Spleen (tissue), 11 donors: ENCODE measurements at regions not wholly inside any gene's neighbourhood (a gene's known extent, or its start where the extent isn't known, plus 50 kb on each side); places are given as distances from the start of the nearest gene placed in this dataset.
"Not testable (repeated sequence)": the region's sequence is repeated elsewhere in the genome, so short reads cannot be mapped to it uniquely, and the experiment has no call there.

Source experiments
- DNase-seq: peaks from one replicate; pipeline ENCODE4 v3.0.0-alpha.2; 2020
- H3K27ac ChIP-seq, 8 donors: fragments of 200-600 bp; sonication (generic) in 7 of 8; 1 replicate in 4 of 8; 2 replicates in 4 of 8; pipeline versions ENCODE4 v1.5.0 to v1.8.0; 2016 to 2021; ENCODE audit warnings: inconsistent platforms in 4 of 8, mild to moderate bottlenecking in 4 of 8, moderate library complexity in 1 of 8
- H3K27me3 ChIP-seq, 7 donors: fragments of 200-600 bp; sonication (generic) in 6 of 7; replicated peaks in 1 of 7; 1 replicate in 4 of 7; 2 replicates in 3 of 7; pipeline versions ENCODE4 v1.5.0 to v1.8.0; 2016 to 2021; ENCODE audit warnings: inconsistent platforms in 3 of 7, mild to moderate bottlenecking in 1 of 7
- H3K36me3 ChIP-seq, 6 donors: fragments of 200-600 bp; sonication (generic) in 5 of 6; 1 replicate in 4 of 6; 2 replicates in 2 of 6; pipeline versions ENCODE4 v1.5.0 to v1.8.0; 2016 to 2021; ENCODE audit warnings: inconsistent platforms in 2 of 6
- H3K4me1 ChIP-seq, 6 donors: fragments of 200-600 bp; sonication (generic) in 5 of 6; 1 replicate in 3 of 6; 2 replicates in 3 of 6; pipeline versions ENCODE4 v1.5.0 to v1.8.0; 2016 to 2021; ENCODE audit warnings: inconsistent platforms in 3 of 6
- H3K4me3 ChIP-seq, 8 donors: fragments of 200-600 bp; sonication (generic) in 7 of 8; 1 replicate in 4 of 8; 2 replicates in 4 of 8; pipeline versions ENCODE4 v1.5.0 to v1.8.0; 2016 to 2021; ENCODE audit warnings: inconsistent platforms in 4 of 8, mild to moderate bottlenecking in 4 of 8, moderate library complexity in 2 of 8
- H3K9me3 ChIP-seq, 8 donors: fragments of 200-600 bp; sonication (generic) in 7 of 8; 1 replicate in 4 of 8; 2 replicates in 4 of 8; pipeline versions ENCODE4 v1.5.0 to v1.8.0; 2016 to 2021; ENCODE audit warnings: inconsistent platforms in 4 of 8
- CTCF ChIP-seq, 11 experiments: fragments of 200-600 bp in 7 of 11; fragments of 450-650 bp in 4 of 11; sonication (generic) in 4 of 11; IDR thresholded peaks in 8 of 11; conservative IDR thresholded peaks in 3 of 11; 1 replicate in 7 of 11; 2 replicates in 4 of 11; pipeline versions ENCODE4 v1.4.0 to v1.8.0; 2016 to 2021; ENCODE audit warnings: antibody characterized with exemption in 11 of 11, inconsistent platforms in 4 of 11, mild to moderate bottlenecking in 1 of 11
- POLR2A ChIP-seq, 3 donors: fragments of 450-650 bp; IDR thresholded peaks; one replicate each; pipeline ENCODE4 v1.5.1; 2017; ENCODE audit warnings: antibody characterized with exemption in 3 of 3, mild to moderate bottlenecking in 1 of 3
- POLR2AphosphoS5 ChIP-seq, 3 donors: sonication (generic); formaldehyde crosslinking; IDR thresholded peaks; one replicate each; pipeline ENCODE4 v1.5.1; 2017; ENCODE audit warnings: antibody characterized with exemption in 3 of 3
- WGBS, 5 donors: extraction: QIAGEN DNeasy Blood & Tissue Kit in 3 of 5; methylation state at CpG; one replicate each; pipeline versions ENCODE4 v1.1.5 to v1.1.7; 2013 to 2018; 5-methylcytosine and 5-hydroxymethylcytosine counted together
- intact Hi-C: fragments of 100-400 bp; cut with DNase I; formaldehyde crosslinking; loops from one replicate; pipeline ENCODE4 v1.15.0; 2023; ENCODE audit warnings: low total_unique reads
- donor health status: healthy with polysubstance abuse.
- donor health status: DM: no; HTN: no; CAD: no; lungs with moderate emphysema.
- donor health status: DM: no; HTN: no; CAD: no.
- donor health status: Bipolar disorder and iron deficiency.
- donor health status: healthy.
- donor health status: DM: no; HTN: no; CAD: no.
- donor health status: DM: yes; HTN: yes; CAD: no.

- no peak overlapping the region for H3K27ac ChIP-seq
- no peak overlapping the region for H3K4me3 ChIP-seq
- TF ChIP-seq POLR2AphosphoS5 (IDR thresholded peaks at IDR 0.05) (no peak), CTCF (IDR thresholded peaks at IDR 0.05 in 8 of 11, conservative IDR thresholded peaks at IDR 0.05 in 3 of 11) (no peak), POLR2A (IDR thresholded peaks at IDR 0.05) (no peak)
- intact Hi-C loops: no loop called here
- WGBS, 5 donors: 62 to 69% (median 67%) methylated on average over 8 of the region's 8 CpGs
- H3K4me1 ChIP-seq: no peaks in the 10 kb centered on the region
- no peaks in the 10 kb centered on the region for H3K27me3 ChIP-seq
- H3K36me3 ChIP-seq: no peaks in the 10 kb centered on the region
- DNase-seq: no peak
- H3K9me3 ChIP-seq: peaks cover 0 to 29% (median 6%) of the 10 kb centered on the region in 8 donors
Measured at GRCh38 chr4:187128976-187129375, 405.3 kb upstream of the FAT1 start.

- 70 to 86% (median 83%) methylated on average over 1 of the region's 1 CpG for WGBS, 5 donors
- intact Hi-C loops, H3K27ac ChIP-seq, H3K36me3 ChIP-seq, H3K4me3 ChIP-seq, H3K4me1 ChIP-seq, DNase-seq, H3K27me3 ChIP-seq: not testable (repeated sequence)
- H3K9me3 ChIP-seq: peaks cover 0 to 19% (median 4%) of the 10 kb centered on the region in 8 donors
Measured at GRCh38 chr4:187131826-187132225, 408.2 kb upstream of the FAT1 start.

- H3K4me3 ChIP-seq: no peak overlapping the region
- no peak for TF ChIP-seq POLR2AphosphoS5 (IDR thresholded peaks at IDR 0.05)
- no peak for TF ChIP-seq CTCF (IDR thresholded peaks at IDR 0.05 in 8 of 11, conservative IDR thresholded peaks at IDR 0.05 in 3 of 11)
- no peak for TF ChIP-seq POLR2A (IDR thresholded peaks at IDR 0.05)
- H3K4me1 ChIP-seq: no peaks in the 10 kb centered on the region
- DNase-seq: no peak
- no peak overlapping the region for H3K27ac ChIP-seq
- WGBS, 5 donors: 85 to 95% (median 91%) methylated on average over 6 of the region's 6 CpGs
- peaks cover 0 to under 1% (median 0%) of the 10 kb centered on the region in 8 donors for H3K9me3 ChIP-seq
- no peaks in the 10 kb centered on the region for H3K36me3 ChIP-seq
- H3K27me3 ChIP-seq: no peaks in the 10 kb centered on the region
- intact Hi-C loops: no loop called here
Measured at GRCh38 chr4:187135878-187136277, 412.2 kb upstream of the FAT1 start.

GRCh38 chr4:187139141-187139540 lies 415.5 kb upstream of the FAT1 start:
- 84 to 94% (median 89%) methylated on average over 4 of the region's 4 CpGs for WGBS, 5 donors
- H3K4me3 ChIP-seq: no peak overlapping the region
- no peaks in the 10 kb centered on the region for H3K9me3 ChIP-seq
- no peaks in the 10 kb centered on the region for H3K4me1 ChIP-seq
- no peak overlapping the region for H3K27ac ChIP-seq
- H3K36me3 ChIP-seq: no peaks in the 10 kb centered on the region
- intact Hi-C loops: no loop called here
- H3K27me3 ChIP-seq: no peaks in the 10 kb centered on the region
- TF ChIP-seq POLR2AphosphoS5 (IDR thresholded peaks at IDR 0.05) (no peak), CTCF (IDR thresholded peaks at IDR 0.05 in 8 of 11, conservative IDR thresholded peaks at IDR 0.05 in 3 of 11) (no peak), POLR2A (IDR thresholded peaks at IDR 0.05) (no peak)
- DNase-seq: no peak

- TF ChIP-seq POLR2A (IDR thresholded peaks at IDR 0.05) (no peak), CTCF (IDR thresholded peaks at IDR 0.05 in 8 of 11, conservative IDR thresholded peaks at IDR 0.05 in 3 of 11) (no peak), POLR2AphosphoS5 (IDR thresholded peaks at IDR 0.05) (no peak)
- Histone ChIP-seq H3K9me3 (no peaks in the 10 kb centered on the region), H3K27ac (no peak overlapping the region), H3K4me3 (no peak overlapping the region), H3K4me1 (no peaks in the 10 kb centered on the region), H3K36me3 (no peaks in the 10 kb centered on the region), H3K27me3 (no peaks in the 10 kb centered on the region)
- DNase-seq: no peak
- intact Hi-C loops: no loop called here
- 79 to 86% (median 82%) methylated on average over 7 of the region's 7 CpGs for WGBS, 5 donors
Measured at GRCh38 chr4:187141101-187141500, 417.4 kb upstream of the FAT1 start.
